Astrocyte (in vitro differentiated cells and primary cell): ENCODE measurements at regions not wholly inside any gene's neighbourhood (a gene's known extent, or its start where the extent isn't known, plus 50 kb on each side); places are given as distances from the start of the nearest gene placed in this dataset.

Experiments used
- EZH2 ChIP-seq: IDR thresholded peaks from 2 replicates; pipeline ENCODE4 v1.6.1; 2012; ENCODE audit warnings: mild to moderate bottlenecking, low read length, inconsistent platforms; ENCODE audit not compliant: insufficient read depth
- TF ChIP-seq, protein P1 (sequence below): IDR thresholded peaks from 2 replicates; pipeline ENCODE4 v1.5.1; 2011; ENCODE audit warnings: low read depth, mild to moderate bottlenecking, inconsistent platforms, low read length, moderate library complexity; ENCODE audit not compliant: insufficient read depth

DNA sequence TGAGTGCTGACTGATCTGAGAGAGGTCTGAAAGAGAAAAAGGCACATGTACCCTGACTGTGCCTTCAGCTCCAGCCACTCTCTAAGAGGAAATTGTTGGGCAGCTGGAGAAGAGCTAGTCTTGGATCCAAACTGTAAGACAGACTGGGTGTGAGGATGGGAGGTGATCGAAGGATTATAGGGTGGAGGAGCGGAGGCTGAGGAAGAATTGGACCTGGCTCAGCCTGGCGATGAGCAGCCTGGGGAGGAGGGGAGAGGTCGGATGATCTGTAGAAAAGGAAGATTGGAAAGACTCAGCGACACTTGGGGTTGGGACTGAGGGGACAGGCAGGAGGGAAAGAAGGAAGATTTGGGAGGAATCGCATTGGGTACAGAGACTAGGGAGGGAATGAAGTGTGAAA, 98.6 kb upstream of the SLC25A48 start:
- TF ChIP-seq, protein P1, sequence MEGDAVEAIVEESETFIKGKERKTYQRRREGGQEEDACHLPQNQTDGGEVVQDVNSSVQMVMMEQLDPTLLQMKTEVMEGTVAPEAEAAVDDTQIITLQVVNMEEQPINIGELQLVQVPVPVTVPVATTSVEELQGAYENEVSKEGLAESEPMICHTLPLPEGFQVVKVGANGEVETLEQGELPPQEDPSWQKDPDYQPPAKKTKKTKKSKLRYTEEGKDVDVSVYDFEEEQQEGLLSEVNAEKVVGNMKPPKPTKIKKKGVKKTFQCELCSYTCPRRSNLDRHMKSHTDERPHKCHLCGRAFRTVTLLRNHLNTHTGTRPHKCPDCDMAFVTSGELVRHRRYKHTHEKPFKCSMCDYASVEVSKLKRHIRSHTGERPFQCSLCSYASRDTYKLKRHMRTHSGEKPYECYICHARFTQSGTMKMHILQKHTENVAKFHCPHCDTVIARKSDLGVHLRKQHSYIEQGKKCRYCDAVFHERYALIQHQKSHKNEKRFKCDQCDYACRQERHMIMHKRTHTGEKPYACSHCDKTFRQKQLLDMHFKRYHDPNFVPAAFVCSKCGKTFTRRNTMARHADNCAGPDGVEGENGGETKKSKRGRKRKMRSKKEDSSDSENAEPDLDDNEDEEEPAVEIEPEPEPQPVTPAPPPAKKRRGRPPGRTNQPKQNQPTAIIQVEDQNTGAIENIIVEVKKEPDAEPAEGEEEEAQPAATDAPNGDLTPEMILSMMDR: no peak
- no peak for TF ChIP-seq EZH2
